ENCODE measurements at regions not wholly inside any gene's neighbourhood (a gene's known extent, or its start where the extent isn't known, plus 50 kb on each side); places are given as distances from the start of the nearest gene placed in this dataset.
A peak's percentile ranks its signal among the peaks of the same experiment; 100 is the strongest.
"Not testable (repeated sequence)": the region's sequence is repeated elsewhere in the genome, so short reads cannot be mapped to it uniquely, and the experiment has no call there.

DNA sequence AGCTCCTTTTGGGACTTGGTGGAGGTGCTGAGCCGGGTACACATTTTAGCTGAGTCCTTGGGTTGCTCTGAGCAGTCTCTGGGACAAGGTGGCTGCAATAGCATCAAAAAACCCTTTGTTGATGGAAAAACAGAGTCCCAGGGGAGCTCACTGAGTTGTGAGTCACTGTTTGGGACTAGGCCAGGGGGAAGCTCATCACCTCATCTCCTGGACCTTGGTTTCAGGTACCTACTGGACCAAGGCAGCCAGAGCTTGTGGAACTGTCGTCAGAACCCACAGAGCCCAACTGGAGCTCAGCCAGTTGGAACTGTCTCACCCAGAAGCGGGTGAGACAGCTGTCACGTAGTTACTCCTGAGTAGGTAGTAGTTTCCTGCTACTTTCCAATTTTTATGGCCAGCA, 146.7 kb downstream of the HLX start:
- no peak for DNase-seq (ENCODE audit: low read depth)

DNA sequence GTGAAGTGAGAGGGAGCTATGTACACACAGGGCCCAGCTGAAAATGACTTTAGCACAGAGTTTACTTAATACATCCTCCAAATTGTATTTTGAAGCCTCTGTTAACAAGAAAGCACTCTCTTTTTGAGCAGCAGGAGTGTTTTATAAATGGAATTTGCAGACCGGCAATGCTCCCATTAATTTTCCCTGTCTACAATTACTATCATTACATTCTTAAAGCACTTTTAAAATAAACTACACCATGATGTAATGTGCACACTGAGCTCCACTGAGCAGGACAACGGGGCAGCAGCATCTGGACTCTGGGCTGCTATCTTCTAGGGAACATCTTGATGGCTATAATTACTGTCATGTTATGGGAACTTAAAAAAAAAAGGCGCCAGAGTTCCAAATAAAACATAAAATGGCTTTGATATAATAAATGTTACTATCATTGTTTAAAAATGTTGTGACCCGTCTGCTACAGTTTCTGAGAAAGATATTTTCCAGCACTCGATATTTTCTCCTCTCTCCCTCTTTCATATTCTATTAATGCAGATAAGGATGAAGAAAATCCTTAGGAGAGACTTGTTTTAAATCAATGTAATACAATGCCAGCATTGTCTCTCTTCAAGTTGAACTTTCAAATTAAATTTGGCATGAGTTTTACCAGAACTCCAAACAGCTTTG, 150.9 kb downstream of the HLX start:
- peak; percentile 63 for DNase-seq (ENCODE audit: low read depth)

DNA sequence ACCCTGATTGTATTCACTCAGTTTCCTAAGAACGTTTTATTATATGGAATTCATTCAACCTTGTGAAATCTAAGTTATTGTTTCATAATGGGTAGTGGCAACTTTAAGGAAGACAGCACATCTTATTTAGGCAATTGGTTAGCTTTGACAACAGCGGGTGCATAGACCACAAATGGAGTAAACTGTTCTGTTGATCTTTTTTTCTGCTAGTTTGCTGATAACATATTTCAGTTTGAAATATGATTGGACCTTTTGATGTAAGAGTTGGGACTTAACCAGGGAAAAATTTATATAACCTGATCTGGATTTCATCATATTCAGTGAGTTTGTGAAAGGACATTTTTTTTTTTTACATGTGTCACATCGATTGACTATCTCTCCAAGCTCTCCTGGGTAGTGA, 151.7 kb downstream of the HLX start:
- DNase-seq (ENCODE audit: low read depth) = no peak

DNA sequence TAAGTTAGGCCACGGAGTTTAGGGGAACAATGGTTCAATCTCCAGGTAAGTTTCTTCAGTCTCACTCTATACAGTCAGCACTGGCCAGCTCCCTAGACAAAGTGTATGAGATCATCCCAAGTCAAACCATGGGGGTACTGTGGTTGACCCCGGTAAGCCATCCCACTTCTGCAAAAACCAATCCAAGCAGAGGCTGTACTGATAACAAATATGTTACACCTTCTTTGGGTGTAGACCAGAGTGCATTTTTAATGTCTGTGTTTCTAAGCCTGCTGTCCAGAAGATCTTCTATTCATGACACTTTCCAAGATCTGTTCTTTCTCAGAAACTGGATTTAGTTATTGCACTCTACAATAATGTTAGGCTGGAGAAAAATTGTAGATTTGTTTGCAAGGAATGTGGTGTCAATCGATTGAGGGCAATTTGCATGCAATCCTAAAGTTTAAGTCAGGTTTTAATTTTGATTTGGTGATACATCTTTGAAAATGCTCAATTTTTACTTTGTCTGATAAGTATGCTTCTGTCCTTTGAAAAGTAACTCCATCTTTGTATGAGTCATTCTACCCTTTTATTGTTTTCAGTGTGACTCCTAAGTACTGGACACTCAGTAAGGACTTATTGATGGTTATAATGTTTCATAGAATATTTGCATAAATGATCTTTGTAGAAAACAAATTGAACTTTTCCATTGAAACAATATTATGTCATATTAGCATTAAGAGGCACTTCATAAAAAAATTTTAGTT, 152.4 kb downstream of the HLX start:
- peak; percentile 32 for DNase-seq (ENCODE audit: low read depth)

DNA sequence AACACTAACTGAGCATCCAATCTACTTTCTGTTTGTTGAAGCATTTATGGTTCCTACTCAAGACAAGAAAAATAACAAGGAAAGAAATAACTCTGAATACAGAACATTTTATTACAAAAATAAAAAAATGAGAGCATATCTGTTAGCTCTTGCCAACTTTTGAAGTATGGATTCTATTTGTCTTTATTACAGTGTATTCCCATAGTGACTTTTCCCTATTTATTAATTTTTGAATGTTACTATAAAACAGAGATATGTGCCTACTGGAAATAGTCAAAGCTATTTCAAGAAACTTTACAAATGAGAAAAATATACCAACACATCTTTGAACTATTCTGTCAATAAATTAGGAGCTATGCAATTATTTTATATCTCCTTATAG, 153.0 kb downstream of the HLX start:
- DNase-seq (ENCODE audit: low read depth) = no peak

DNA sequence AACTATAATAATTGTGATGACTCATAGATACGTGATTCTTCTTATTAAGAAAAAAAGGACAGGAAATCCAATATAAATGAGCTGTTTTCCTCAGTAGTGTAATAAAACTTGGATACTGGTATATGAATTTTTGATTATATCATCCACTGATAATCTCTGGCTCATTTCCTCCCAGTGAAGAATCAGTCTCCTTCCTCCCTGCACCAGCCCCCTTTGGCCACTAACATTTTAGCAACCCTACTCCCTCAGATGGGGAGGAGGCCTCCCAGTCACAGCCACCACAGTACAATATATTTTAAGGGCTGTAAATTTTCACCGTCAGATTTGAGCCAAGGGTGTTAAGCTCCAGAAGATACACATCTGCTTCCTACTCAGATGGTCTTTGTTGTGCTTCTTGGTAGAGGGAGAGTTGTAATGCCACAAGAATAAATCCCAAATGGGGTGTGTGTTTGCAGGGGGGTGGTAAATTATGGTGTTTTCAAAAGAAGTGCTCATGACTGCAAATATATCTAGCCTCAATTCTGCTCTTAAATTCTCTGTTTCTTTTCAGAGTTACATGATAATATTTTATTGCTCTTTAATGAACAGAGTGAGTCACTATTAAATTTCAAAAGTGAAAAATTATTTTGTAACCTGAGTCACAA, 153.5 kb downstream of the HLX start:
- peak; percentile 53 for DNase-seq (ENCODE audit: low read depth)

DNA sequence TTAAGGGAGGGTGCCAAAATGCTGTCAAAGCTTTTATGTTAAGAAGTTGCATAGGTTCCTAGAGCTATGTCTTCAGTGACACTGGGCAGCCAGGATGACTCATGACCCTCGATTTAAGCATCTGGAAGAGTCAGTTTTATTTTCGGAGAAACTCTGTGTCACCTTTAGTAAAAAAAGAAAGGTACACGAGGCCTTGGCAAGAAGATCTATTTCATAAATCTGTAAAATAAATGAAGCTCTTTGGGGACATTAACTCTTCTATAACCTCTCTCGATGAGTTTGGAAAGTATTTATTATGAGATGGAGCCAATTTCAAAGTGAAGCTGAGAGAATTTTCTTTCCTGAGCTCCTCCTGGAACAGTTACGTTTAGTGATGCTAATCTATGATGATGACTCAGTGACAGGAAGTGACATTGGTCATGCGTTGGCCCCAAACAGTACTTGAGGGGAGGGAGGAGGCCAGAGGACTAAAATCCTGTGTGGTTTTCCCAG, 156.5 kb downstream of the HLX start:
- peak; percentile 83 for DNase-seq (ENCODE audit: low read depth)

DNA sequence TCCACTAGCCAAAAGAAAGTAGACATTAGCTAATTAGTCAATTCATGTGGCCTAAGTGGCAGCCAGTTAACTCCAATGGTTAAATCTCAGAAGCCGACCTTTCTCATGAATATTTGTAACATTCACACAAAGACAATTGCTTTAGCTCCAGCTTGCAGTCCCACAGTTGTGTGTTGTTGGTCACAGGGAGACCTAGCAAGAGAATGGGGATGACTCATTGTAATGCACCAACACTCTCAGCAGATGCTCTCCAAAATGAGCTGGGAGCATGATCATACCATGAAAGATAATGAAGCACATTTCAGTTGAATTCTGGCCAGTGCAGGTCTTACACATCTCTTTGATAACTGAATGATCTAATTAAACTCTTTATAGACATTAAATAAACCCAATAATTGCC, 160.4 kb downstream of the HLX start:
- peak; percentile 79 for DNase-seq (ENCODE audit: low read depth)

DNA sequence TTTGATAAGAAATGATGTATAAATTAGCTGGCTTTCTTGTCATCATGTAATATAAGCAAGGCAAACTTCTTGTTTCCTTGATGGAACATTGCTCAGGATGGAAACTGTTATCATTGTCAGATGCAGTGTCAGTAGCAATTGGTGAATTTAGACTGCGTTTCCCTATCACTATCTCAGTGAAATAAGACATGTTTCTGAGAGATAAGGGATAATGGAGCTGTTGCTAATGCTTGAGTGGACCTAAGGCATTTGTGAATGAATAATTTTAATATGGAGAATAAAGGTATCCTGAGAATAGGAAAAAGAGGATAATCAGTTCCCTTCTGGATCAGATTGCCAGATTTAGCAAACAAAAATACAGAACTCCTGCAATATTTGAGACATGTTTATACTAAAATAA, 160.9 kb downstream of the HLX start:
- DNase-seq (ENCODE audit: low read depth) = no peak

DNA sequence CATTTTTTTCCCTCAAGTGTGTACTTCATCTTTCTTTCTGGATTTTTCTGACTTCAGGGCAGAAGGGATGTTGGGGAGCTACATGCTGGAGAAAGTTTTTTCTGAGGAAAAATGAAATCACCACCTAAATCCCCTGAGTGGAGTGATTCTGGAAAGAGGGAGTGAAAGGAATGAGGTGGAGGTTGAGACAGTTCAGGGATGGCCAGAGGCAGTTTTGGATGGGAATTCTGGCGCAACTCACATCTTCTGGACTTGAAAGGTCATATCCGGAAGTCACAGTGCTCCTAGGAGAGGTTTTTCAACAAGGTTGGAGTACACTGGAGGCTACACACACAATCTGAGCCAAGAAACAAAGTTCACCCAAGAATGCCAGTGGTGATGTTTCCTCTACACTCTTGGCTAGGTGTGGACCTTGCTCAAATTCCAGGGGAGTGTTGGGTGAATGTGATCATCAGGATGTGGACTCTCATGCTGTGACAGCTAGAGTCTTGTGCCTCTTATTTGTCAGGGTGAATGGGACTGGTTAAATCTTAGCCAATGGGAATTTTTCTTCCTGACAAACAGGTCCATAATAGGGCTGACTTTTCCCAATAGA, 161.5 kb downstream of the HLX start:
- peak; percentile 32 for DNase-seq (ENCODE audit: low read depth)

DNA sequence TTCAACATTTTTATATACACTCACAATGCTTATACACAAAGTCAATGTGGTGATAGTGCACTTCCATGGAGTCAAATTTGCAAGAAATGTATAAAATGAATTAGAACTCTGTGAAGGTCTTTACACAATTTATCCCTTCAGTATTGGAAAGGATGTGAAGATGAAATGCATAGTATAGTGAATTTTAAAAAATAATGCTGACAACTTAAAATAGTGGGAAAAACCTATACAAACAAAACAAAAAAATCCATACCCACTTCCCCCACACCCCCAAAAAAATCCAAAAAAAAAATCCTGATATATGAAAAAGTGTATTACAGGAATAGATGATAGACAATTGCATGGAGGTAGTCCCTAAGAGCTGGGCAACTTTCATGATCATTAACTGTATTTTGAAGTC, 165.3 kb downstream of the HLX start:
- no peak for DNase-seq (ENCODE audit: low read depth)

DNA sequence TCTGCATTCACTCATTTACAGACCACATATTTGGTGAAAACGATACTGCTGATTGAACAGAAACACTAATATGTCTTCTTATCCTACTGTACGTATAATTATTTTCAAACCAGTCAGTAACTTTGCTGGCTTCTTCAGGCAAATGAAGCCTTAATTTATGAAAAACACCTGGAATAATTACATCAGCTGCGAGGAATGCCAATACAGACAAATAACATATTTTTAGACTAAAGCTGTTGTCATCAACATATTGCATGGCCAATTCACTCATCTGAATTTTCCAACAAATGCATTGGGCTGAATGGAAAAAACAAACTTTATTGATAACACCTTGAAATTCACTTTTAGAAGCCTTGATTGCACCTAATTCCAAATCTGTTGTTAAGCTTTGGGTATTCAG, 165.9 kb downstream of the HLX start:
- DNase-seq (ENCODE audit: low read depth) = no peak

DNA sequence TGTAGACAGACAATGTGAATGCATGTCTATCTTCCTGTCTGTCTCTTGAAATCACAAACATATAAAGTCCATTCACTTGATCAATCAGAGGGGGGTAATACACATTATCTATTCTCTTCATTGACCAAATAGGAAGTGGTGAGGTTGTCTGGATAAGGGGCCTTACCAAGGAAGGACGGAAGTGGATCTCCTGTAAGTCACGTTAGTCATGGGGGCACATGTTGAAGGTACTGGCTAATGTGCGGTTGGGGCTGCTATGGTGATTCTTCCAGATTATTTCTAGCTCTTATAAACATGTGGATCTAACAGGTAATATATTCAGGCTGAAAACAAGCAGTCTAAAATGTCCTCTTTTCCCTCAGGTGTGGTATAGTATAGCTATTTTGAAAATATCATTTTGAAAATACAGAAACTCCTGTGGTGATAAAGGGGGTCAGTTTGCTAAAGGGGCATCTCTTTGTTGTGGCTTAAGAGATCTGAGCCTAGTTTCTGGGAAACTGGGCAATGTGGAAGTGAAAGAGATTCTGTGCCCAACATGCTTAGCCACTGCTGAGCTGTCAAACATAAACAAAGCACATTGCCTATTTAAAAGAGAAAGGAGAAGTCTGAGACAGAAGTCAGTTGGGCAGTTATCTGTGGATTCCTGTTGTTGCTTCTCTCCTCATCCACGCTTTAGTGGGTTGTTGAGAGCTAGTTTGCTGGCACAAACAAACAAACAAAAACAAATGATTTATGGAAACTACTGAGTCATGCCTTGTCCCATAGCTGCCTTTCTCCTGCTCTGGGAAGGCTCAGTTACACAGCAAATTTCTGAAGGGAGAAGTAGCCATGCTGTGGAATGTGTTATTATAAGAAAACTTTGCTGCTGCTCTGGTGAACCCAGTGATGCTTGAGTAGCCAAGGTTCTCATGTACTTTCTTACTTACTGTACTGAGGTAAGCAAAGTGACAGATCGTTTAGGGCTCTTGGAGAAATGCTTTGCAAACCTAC, 166.9 kb downstream of the HLX start:
- DNase-seq (ENCODE audit: low read depth) = peak; percentile 66

DNA sequence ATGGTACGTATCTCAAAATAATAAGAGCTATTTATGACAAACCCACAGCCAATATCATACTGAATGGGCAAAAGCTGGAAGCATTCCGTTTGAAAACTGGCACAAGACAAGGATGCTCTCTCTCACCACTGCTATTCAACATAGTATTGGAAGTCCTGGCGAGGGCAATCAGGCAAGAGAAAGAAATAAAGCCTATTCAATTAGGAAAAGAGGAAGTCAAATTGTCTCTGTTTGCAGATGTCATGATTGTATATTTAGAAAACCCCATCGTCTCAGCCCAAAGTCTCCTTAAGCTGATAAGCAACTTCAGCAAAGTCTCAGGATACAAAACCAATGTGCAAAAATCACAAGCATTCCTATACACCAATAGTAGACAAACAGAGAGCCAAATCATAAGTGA, 172.1 kb downstream of the HLX start:
- not testable (repeated sequence) for DNase-seq (ENCODE audit: low read depth)

DNA sequence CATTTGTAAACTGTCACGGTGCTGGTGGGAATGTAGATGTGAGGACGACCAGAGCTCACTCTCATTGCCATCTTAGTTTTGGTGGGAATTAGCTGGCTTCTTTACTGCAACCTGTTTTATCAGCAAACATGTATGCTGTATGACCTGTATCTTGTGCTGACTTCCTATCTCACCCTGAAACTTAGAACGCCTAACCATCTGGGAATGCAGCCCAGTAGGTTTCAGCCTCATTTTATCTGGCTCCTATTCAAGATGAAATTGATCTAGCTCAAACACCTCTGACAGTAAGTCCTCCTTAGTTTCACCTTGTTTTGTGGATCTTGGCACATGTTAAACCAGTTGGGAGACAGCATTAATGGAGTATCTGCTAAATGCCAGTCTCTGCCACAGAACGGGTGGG, 174.6 kb downstream of the HLX start:
- DNase-seq (ENCODE audit: low read depth) = no peak

DNA sequence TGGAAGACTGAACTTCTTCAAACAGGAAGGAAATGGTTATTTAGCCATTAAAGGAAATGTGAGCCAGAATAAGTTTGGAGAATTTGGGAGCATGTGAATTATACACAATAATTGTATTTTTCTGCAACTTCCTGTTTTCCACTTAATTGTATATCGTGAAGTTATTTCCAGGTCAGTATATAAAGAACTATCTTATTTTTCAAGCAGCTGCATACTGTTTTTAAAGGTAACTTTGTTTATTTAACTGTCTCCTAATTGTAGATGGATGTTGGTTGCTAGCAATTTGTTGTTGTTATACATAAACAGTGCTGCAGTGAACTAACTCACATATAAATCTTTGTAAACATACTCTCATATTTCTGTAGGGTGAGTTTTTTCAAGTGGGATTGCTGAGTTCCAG, 180.3 kb downstream of the HLX start:
- DNase-seq (ENCODE audit: low read depth) = no peak

DNA sequence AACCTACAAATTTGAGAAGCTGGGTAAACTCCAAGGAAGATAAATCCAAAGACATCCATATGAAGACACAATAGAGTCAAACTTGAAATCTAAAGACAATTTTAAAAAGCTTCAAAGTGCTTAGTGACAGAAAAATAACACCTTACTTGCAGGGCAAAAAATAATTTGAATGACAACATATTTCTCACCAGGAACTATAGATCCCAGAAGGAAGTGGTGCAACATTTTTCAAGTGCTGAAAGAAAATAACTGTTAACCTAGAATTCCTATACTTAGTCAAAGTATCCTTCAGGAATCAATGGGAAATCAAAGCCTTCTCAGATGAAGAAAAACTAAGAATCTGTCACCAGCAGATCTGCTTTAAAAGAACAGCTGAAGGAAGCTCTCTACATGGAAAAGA, 184.4 kb downstream of the HLX start:
- DNase-seq (ENCODE audit: low read depth) = no peak

DNA sequence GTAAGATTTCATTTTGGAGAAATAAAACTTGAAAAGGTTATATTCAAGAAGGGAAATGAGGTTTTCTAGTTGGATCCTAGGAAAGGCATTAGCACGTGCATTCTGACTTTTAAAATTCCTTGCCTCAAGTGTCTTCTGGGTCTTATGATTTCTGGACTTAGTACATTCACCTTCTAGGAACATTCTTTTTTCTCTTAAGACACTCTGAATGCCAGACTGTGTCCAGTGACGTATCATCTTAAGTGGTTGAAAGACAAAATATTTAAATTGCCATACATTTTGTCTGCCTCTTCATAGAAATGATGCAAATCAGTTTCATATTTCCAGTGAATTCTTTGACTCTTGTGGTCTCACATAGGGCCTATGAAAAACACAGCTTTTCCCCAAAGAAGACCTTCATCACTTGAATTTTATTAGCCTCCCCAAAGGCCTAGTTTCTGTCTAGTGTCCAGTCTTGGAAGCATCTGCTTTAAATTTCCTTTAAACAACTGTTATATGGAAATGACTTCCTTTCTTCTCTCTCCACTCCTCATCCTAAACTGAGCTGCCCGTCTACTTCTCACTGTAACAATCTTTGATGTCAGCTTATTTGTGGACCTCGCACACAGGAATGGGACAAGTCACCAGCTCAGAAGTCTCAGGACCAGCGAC, 187.2 kb downstream of the HLX start:
- no peak for DNase-seq (ENCODE audit: low read depth)

DNA sequence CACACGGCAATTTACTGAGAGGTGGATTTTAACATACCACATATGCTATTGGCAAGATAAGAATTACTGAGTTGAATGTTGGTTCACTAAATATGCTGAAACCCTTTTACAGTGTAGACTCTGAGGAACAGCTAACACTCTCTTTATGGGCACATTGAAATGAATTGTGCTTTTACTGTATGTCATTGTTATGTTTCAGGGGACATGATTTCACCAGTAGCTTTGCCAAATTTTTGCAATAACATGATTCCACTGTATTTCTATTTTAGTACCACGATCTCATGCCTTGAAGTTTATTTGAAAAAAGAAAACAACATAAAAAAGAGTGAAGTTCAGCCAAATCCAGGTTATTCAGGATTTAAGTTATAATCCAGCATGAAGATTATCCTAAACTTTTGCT, 188.5 kb downstream of the HLX start:
- DNase-seq (ENCODE audit: low read depth) = no peak

DNA sequence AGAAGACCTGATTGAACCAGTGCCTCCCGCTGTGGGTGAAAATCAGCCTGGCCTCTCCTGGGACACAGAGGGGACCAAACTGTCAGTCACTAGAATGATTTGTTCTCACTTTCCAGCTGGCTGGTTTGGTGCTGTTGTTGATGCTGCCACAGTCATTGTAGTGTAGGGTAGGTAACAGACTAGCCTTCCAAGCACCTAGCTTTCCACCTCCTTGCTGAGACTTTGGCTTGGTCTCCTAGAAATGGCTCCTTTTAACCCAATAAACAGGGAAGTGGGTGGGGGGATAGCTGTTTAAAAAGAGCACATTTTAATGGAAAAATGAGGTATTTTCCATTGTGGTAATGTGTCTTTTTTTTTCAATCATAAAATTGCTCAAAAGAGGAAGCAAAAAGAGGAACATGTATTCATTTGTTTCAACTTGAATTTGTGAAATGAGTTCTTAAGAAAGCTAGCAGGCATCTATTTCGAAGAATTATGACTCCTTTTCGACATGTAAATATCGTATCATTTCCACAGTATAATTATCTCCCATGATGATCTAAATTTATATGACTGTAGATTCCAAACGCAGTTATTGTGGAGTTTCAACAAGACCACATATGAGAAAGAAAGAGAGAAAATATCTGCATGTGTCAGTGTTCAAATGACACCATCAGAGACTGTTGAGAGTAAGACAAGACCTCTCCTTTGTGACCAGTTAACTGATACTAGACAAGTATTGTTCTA, 190.1 kb downstream of the HLX start:
- no peak for DNase-seq (ENCODE audit: low read depth)

Measured in EH (cell line).